ENCODE measurements at regions not wholly inside any gene's neighbourhood (a gene's known extent, or its start where the extent isn't known, plus 50 kb on each side); places are given as distances from the start of the nearest gene placed in this dataset.
"Not testable (repeated sequence)": the region's sequence is repeated elsewhere in the genome, so short reads cannot be mapped to it uniquely, and the experiment has no call there.

- Mint-ChIP-seq H3K27me3 (ENCODE audit: low read depth) (peaks cover 4% of the 10 kb centered on the region), H3K9me3 (no peaks in the 10 kb centered on the region), H3K36me3 (ENCODE audit: low read depth) (no peaks in the 10 kb centered on the region), H3K4me3 (no peak overlapping the region), H3K4me1 (ENCODE audit: low read depth) (no peaks in the 10 kb centered on the region), H3K27ac (no peak overlapping the region)
- DNase-seq (ENCODE audit: low spot score): no peak
These were observed 84.2 kb upstream of the SPRY4 start for GRCh38 chr5:142408981-142409481.

DNA sequence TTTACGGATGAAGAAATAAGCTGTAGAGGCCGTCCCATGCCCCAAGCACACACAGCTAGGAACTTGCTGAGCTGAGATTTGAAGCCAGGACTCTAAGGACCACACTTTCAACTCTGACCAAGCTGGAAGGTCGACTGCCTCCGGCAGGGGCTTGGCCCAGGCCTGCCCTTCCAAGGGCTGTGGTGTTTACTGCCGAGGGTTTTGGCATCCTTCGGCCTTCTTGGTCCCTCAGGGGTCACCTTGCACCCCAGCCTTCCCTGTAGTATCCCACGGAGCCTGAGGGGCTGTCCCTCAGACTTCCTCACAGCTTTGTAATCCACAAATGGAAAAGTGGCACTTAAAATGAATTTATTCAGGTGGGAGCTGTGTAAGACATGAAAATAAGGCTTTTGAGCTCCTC is 83.7 kb upstream of the SPRY4 start:
- H3K9me3 Mint-ChIP-seq: no peaks in the 10 kb centered on the region
- DNase-seq (ENCODE audit: low spot score): no peak
- H3K4me3 Mint-ChIP-seq: no peak overlapping the region
- no peak overlapping the region for H3K27ac Mint-ChIP-seq
- H3K27me3 Mint-ChIP-seq (ENCODE audit: low read depth): peaks cover 5% of the 10 kb centered on the region
- no peaks in the 10 kb centered on the region for H3K4me1 Mint-ChIP-seq (ENCODE audit: low read depth)
- H3K36me3 Mint-ChIP-seq (ENCODE audit: low read depth): no peaks in the 10 kb centered on the region

GRCh38 chr5:142405814-142406395 is 81.1 kb upstream of the SPRY4 start:
- H3K4me3 Mint-ChIP-seq: no peak overlapping the region

GRCh38 chr5:142405023-142405422 is 80.2 kb upstream of the SPRY4 start:
- Mint-ChIP-seq H3K9me3 (no peaks in the 10 kb centered on the region), H3K4me1 (ENCODE audit: low read depth) (no peaks in the 10 kb centered on the region), H3K27me3 (ENCODE audit: low read depth) (peaks cover 2% of the 10 kb centered on the region), H3K4me3 (no peak overlapping the region), H3K27ac (no peak overlapping the region), H3K36me3 (ENCODE audit: low read depth) (no peaks in the 10 kb centered on the region)
- DNase-seq (ENCODE audit: low spot score): no peak

More at GRCh38 chr5:142405814-142406395, 81.1 kb upstream of the SPRY4 start:
- no peaks in the 10 kb centered on the region for H3K36me3 Mint-ChIP-seq (ENCODE audit: low read depth)
- no peak for DNase-seq (ENCODE audit: low spot score)
- H3K4me1 Mint-ChIP-seq (ENCODE audit: low read depth): no peaks in the 10 kb centered on the region
- H3K27ac Mint-ChIP-seq: no peak overlapping the region
- H3K9me3 Mint-ChIP-seq: no peaks in the 10 kb centered on the region
- peaks cover 5% of the 10 kb centered on the region for H3K27me3 Mint-ChIP-seq (ENCODE audit: low read depth)

GRCh38 chr5:142404046-142404477 is 79.2 kb upstream of the SPRY4 start:
- Mint-ChIP-seq H3K27ac (no peak overlapping the region), H3K36me3 (ENCODE audit: low read depth) (no peaks in the 10 kb centered on the region), H3K4me1 (ENCODE audit: low read depth) (no peaks in the 10 kb centered on the region), H3K27me3 (ENCODE audit: low read depth) (peaks cover 2% of the 10 kb centered on the region), H3K4me3 (no peak overlapping the region), H3K9me3 (no peaks in the 10 kb centered on the region)
- no peak for DNase-seq (ENCODE audit: low spot score)

- Mint-ChIP-seq H3K9me3 (no peaks in the 10 kb centered on the region), H3K36me3 (ENCODE audit: low read depth) (no peaks in the 10 kb centered on the region), H3K27ac (no peak overlapping the region), H3K4me3 (no peak overlapping the region), H3K27me3 (ENCODE audit: low read depth) (peaks cover 2% of the 10 kb centered on the region), H3K4me1 (ENCODE audit: low read depth) (no peaks in the 10 kb centered on the region)
- no peak for DNase-seq (ENCODE audit: low spot score)
These were observed 78.8 kb upstream of the SPRY4 start for GRCh38 chr5:142403583-142403982.

- Mint-ChIP-seq H3K27ac (no peak overlapping the region), H3K4me3 (no peak overlapping the region), H3K36me3 (ENCODE audit: low read depth) (no peaks in the 10 kb centered on the region), H3K9me3 (no peaks in the 10 kb centered on the region), H3K27me3 (ENCODE audit: low read depth) (peaks cover 2% of the 10 kb centered on the region), H3K4me1 (ENCODE audit: low read depth) (no peaks in the 10 kb centered on the region)
- no peak for DNase-seq (ENCODE audit: low spot score)
These were observed 78.0 kb upstream of the SPRY4 start for GRCh38 chr5:142402752-142403318.

GRCh38 chr5:142400415-142400814 is 75.6 kb upstream of the SPRY4 start:
- H3K27me3 Mint-ChIP-seq (ENCODE audit: low read depth): peaks cover 2% of the 10 kb centered on the region

DNA sequence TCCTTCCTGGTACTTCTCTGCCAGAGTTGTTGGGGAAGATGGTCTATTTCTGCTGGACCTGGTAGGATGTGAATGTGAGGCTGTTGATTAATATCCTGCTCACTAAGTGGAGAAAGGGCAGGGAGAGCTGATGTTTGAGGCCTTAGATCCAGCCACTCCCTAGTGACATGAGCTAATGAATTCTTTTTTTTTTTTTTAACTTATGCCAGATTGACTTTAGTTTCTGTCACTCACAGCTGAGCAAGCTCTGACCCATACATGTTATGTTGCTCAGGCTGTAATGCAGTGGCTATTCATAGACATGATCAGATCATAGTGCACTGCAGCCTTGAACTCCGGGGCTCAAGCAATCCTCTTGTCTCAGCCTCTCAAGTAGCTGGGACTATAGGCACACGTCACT is 75.1 kb upstream of the SPRY4 start:
- Mint-ChIP-seq H3K4me1 (ENCODE audit: low read depth) (no peaks in the 10 kb centered on the region), H3K36me3 (ENCODE audit: low read depth) (no peaks in the 10 kb centered on the region), H3K9me3 (peaks cover 21% of the 10 kb centered on the region), H3K4me3 (no peak overlapping the region), H3K27ac (no peak overlapping the region), H3K27me3 (ENCODE audit: low read depth) (peaks cover 2% of the 10 kb centered on the region)
- no peak for DNase-seq (ENCODE audit: low spot score)

More at GRCh38 chr5:142400415-142400814, 75.6 kb upstream of the SPRY4 start:
- DNase-seq (ENCODE audit: low spot score): no peak
- Mint-ChIP-seq H3K9me3 (peaks cover 16% of the 10 kb centered on the region), H3K27ac (no peak overlapping the region), H3K4me1 (ENCODE audit: low read depth) (no peaks in the 10 kb centered on the region), H3K36me3 (ENCODE audit: low read depth) (no peaks in the 10 kb centered on the region), H3K4me3 (no peak overlapping the region)

GRCh38 chr5:142398730-142399055 is 73.9 kb upstream of the SPRY4 start:
- H3K4me1 Mint-ChIP-seq (ENCODE audit: low read depth): no peaks in the 10 kb centered on the region
- no peaks in the 10 kb centered on the region for H3K36me3 Mint-ChIP-seq (ENCODE audit: low read depth)

GRCh38 chr5:142398011-142398729 is 73.3 kb upstream of the SPRY4 start:
- H3K36me3 Mint-ChIP-seq (ENCODE audit: low read depth); DNase-seq (ENCODE audit: low spot score); H3K4me1 Mint-ChIP-seq (ENCODE audit: low read depth); H3K27me3 Mint-ChIP-seq (ENCODE audit: low read depth); H3K27ac Mint-ChIP-seq; H3K4me3 Mint-ChIP-seq: not testable (repeated sequence)
- peaks cover 21% of the 10 kb centered on the region for H3K9me3 Mint-ChIP-seq

More at GRCh38 chr5:142398730-142399055, 73.9 kb upstream of the SPRY4 start:
- Mint-ChIP-seq H3K27ac (no peak overlapping the region), H3K9me3 (peaks cover 21% of the 10 kb centered on the region), H3K27me3 (ENCODE audit: low read depth) (no peaks in the 10 kb centered on the region), H3K4me3 (no peak overlapping the region)
- no peak for DNase-seq (ENCODE audit: low spot score)

DNA sequence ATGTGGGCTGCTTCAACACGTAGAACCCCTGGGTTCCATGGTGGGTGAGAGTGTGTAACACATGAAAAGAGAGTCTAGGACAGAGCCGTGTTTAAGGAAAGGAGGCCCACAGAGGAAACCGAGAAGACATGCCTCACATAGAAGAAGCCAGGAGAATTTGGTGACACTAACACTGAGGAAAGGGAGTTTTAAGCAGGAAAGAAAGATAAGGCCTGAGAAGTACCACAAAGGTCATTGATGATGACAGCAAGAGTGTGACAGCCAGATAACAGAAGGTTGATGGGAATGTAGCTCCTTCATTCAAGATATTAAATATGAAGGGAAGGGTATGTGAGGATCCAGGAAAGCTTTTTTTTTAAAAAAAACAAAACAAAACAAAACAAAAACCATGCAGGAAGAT is 72.4 kb upstream of the SPRY4 start:
- no peaks in the 10 kb centered on the region for H3K36me3 Mint-ChIP-seq (ENCODE audit: low read depth)
- H3K9me3 Mint-ChIP-seq: peaks cover 21% of the 10 kb centered on the region
- H3K27me3 Mint-ChIP-seq (ENCODE audit: low read depth): no peaks in the 10 kb centered on the region
- H3K27ac Mint-ChIP-seq: no peak overlapping the region
- no peak overlapping the region for H3K4me3 Mint-ChIP-seq
- no peak for DNase-seq (ENCODE audit: low spot score)
- no peaks in the 10 kb centered on the region for H3K4me1 Mint-ChIP-seq (ENCODE audit: low read depth)

DNA sequence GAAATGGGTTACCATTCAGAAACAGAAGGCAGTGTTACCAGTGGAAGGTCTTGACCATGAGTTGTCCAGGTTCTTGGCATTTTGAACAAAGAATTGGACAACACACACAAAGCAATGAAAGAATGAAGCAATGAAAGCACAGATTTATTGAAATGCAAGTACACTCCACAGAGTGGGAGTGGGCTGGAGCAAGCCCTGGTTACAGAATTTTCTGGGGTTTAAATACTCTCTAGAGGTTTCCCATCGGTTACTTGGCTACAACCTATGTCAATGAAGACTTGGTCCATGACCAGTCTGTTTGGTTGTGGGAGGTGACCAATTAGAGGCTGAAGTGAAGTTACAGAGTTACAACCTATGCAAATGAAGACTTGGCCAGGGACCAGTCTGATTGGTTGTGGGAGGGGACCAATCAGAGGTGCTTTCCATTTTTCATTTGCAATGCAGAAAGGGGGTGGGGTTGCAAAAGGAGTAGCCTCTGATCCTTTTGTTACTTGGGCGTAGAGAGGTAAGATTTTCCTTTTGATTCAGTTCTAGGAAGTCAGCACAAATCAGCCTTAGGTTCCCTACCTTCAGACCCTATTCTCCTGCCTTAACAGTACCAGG is 71.7 kb upstream of the SPRY4 start:
- H3K27me3 Mint-ChIP-seq (ENCODE audit: low read depth): no peaks in the 10 kb centered on the region
- H3K27ac Mint-ChIP-seq: no peak overlapping the region
- peaks cover 21% of the 10 kb centered on the region for H3K9me3 Mint-ChIP-seq
- H3K4me1 Mint-ChIP-seq (ENCODE audit: low read depth): no peaks in the 10 kb centered on the region
- no peaks in the 10 kb centered on the region for H3K36me3 Mint-ChIP-seq (ENCODE audit: low read depth)
- H3K4me3 Mint-ChIP-seq: no peak overlapping the region
- no peak for DNase-seq (ENCODE audit: low spot score)

DNA sequence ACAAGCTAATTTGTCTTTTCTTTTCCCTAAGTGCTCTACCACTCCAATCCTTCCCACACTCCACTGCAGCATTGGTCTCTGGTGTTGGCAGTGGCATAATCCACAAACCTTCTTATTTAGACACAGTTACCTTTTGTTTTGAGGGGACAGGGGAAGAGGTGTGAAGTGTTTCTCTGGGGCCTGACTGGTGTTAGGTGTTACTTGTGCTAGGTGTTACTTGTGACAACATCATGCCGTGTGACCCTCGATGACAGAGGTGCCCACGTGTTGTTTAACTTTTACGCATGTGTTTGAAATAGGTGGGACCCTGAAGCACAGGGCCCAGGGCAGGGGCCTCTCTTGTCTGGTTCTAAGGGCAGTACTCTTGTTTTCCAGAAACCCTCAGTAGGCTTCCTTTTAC is 70.5 kb upstream of the SPRY4 start:
- Mint-ChIP-seq H3K4me3 (no peak overlapping the region), H3K4me1 (ENCODE audit: low read depth) (no peaks in the 10 kb centered on the region)

More for the DNA sequence above, 70.5 kb upstream of the SPRY4 start:
- DNase-seq (ENCODE audit: low spot score): no peak
- Mint-ChIP-seq H3K36me3 (ENCODE audit: low read depth) (no peaks in the 10 kb centered on the region), H3K27ac (no peak overlapping the region), H3K27me3 (ENCODE audit: low read depth) (peaks cover 4% of the 10 kb centered on the region), H3K9me3 (peaks cover 21% of the 10 kb centered on the region)

Data from T-helper 2 cell treated with Interferon-gamma antibody and Interleukin-4, amounts not matched to agents 5 μg/mL and 100 μg/mL, for 36 hours (primary cell).